GM18909 (cell line): ENCODE measurements at regions not wholly inside any gene's neighbourhood (a gene's known extent, or its start where the extent isn't known, plus 50 kb on each side); places are given as distances from the start of the nearest gene placed in this dataset.

Experiments
- ATAC-seq: cut with Tn5 transposase; IDR thresholded peaks from one replicate; pipeline ENCODE4 v1.9.1; 2021; ENCODE audit warnings: mild to moderate bottlenecking; ENCODE audit not compliant: unreplicated experiment, poor library complexity

DNA sequence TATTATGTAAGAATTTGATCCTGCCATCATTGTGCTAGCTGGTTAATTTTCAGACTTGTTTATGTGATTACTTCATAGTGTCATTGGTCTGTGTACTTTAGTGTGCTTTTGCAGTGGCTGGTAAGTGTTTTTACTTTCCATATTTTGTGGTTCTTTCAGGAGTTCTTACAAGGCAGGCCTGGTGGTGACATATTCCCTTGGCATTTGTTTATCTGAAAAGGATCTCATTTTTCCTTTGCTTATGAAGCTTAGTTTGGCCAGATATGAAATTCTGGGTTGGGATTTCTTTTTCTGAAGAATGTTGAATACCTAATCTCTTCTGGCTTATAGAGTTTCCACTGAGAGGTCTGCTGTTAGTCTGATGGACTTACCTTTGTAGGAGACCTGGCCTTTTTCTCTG, 72.8 kb upstream of the MC4R start:
- no peak for ATAC-seq

GRCh38 chr18:60446821-60447220, 74.2 kb upstream of the MC4R start:
- ATAC-seq: no peak

GRCh38 chr18:60448487-60449267, 76.1 kb upstream of the MC4R start:
- ATAC-seq: no peak

DNA sequence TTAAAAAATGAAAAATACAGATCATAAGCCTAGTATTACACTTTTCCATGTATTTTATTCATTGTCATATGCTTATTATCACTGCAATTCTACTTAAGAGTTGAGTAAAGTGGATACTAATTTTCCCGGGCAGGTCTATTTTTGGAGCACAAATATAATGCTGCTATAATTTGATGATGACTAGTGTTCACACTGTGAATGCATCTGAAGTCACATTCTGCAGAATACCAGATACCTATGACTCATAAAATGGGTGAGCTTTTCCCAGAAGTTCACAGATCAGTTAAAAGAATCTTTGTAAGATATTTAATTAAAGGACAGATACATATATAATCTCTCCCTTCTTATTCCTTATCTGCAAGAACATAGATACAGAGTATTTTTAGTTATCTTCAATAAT, 79.8 kb upstream of the MC4R start:
- no peak for ATAC-seq

DNA sequence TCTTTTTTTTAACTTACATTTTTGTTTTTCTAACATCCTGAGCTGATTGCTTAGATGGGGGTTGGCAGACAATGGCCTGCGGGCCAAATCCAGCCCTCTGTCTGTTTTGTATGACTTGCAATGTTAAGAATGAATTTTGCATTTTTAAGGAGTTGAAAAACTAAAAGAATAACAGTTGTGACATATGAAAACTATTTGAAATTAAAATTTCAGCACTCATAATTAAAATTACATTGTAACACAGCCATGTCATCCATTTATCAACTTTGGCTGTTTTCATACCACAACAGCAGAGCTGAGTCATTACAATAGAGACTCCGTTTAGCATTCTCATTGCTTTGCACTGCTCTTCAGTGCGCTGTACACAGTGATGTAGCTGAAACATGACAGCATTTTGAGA, 94.1 kb upstream of the MC4R start:
- ATAC-seq: no peak

- ATAC-seq: no peak
Observed at GRCh38 chr18:60469387-60470100, 97.0 kb upstream of the MC4R start.

DNA sequence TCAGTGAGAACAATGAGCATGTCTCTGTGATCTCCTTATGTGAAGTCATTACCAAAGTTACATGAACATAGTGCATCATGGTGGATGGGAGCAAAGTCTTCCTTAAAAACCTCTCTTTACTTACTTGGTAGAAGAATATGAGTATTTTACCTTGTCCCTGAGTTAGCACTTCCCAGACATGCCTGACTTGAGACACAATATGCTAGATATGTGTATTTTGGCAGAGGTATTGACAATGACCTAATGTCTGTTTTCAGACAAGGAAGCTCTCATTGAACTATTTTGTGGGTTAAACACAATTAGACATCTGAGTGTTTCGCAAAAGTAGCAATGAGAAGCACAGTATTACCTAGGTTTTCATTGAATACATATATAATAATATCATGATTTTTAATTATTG, 99.1 kb upstream of the MC4R start:
- ATAC-seq: no peak

DNA sequence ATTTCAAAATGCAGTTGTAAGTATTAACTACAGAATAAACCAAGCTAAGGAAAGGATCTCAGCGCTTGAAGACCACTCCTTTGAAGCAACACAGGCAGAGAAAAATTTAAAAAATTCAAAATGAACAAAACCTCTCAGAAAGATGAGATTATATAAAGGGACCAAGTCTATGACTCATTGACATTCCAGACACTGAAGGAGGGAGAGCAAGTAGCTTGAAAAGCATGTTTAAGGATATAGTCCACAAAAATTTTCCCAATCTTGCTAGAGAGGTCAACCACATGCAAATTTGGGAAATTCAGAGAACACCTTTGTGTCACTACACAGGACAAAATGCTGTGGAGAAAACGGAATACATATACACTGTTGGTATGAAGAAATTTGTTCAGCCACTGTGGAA, 112.6 kb upstream of the MC4R start:
- ATAC-seq: no peak

GRCh38 chr18:60493066-60493465, 120.5 kb upstream of the MC4R start:
- ATAC-seq: no peak

DNA sequence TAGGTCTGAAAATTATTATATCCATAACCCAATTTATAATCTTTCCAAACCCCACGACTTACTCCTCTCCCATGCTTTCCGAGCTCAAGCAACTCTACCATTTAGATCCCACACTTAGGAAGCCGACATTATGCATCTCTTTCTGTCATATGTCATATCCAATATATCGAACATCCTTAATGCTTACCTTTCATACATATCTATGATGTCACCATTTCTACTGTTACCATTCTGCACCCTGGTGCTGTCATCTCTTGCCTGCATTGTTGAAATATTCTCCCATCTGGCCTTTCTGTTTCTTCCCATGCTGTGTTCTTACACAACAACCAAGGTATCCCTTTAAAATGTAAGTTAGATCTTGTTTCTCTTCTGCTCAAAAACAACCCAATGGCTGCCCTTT, 127.1 kb upstream of the MC4R start:
- no peak for ATAC-seq

DNA sequence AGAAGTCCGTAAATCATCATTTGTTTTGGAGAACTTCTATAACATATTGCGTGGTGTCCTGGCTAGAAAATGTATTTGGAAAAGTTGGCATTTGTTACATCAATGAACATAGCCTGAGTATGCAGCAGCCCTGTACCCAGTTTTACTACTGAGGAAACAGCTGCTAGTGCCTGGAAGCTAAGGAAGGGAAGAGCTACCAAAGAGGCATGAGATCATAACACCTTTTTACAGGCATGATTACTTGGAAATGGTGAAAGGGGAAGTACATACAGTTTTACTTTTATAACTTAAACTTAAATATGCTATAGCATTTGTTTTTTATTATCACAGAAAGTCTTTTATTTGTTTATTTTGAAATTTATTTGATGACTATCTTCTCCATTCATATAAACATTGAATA, 128.4 kb upstream of the MC4R start:
- no peak for ATAC-seq

- no peak for ATAC-seq
Observed at GRCh38 chr18:60502591-60502990, 130.0 kb upstream of the MC4R start.

- ATAC-seq: no peak
Observed at GRCh38 chr18:60503199-60503598, 130.6 kb upstream of the MC4R start.

DNA sequence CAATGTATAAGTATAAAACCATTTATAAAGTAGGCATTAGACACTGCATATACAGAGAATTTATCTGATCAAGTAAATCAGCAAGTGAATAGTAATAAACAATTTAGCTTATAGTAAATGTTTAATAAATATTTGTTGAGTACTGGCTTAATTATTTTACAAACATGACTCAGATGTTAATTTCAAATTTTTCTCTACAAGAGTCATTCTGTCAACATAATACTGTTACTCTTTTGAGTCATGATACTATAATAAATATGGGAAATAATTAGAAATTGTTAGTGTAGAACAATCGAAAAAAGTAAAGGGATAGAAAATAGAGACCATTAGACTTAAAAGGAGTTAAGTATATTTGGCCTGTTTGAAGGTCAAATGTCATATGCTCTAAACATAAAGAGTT, 133.6 kb upstream of the MC4R start:
- no peak for ATAC-seq

- ATAC-seq: no peak
Observed at GRCh38 chr18:60506682-60507081, 134.1 kb upstream of the MC4R start.

- ATAC-seq: no peak
Observed at GRCh38 chr18:60508108-60508507, 135.5 kb upstream of the MC4R start.

DNA sequence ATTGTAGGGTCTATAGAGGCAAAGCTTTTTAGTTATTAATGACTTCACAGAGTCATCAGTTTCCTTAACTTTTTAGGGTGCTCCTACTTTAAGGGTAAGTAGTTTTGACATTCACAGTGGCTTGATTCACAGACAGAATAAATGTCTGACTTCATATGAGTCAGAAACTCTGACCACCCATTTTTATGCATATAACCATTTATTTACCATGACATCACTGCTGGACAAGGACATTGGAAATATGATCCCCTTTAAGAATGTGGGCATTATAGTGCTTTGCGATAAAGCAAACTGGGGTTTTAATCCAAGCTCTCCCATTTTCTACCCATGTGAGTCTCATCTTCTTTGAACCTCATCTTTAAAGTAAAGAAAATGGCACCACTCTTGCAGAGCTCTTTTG, 162.0 kb upstream of the MC4R start:
- ATAC-seq: no peak

- no peak for ATAC-seq
Observed at GRCh38 chr18:60537074-60537473, 164.5 kb upstream of the MC4R start.

DNA sequence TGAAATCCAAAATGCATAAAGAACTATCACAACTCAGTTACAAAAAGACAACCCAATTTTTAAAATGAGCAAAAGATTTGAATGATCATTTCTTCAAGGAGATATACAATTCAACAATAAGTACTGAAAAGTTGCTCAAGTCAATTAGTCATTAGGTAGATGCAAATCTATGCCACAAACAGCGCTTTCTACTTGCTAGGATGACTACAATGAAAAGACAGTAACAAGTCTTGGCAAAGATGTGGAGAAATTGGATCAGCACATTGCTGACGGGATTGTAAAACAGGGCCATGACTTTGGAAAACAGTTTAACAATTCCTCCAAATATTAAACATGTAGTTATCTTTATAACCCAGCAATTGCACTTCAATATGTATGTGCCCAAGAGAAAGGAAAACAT, 166.3 kb upstream of the MC4R start:
- ATAC-seq: no peak

DNA sequence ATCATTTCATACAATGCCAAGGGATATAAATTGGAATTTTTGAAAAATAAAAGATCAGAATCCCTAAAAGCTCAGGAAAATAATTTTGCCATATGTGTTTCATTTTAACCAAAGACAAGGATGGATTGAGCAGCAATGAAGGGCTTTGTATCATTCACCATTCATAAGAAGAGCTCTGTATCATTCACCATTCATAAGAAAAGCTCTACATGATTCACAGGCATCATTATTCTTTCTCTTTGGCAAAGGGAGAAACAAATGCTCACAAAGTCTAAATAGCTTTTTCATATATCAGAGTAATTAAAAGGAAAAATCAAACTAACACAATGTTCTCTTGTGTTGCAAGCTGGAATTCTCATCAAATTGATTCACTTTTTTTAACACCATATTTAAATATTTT, 169.1 kb upstream of the MC4R start:
- ATAC-seq: no peak

DNA sequence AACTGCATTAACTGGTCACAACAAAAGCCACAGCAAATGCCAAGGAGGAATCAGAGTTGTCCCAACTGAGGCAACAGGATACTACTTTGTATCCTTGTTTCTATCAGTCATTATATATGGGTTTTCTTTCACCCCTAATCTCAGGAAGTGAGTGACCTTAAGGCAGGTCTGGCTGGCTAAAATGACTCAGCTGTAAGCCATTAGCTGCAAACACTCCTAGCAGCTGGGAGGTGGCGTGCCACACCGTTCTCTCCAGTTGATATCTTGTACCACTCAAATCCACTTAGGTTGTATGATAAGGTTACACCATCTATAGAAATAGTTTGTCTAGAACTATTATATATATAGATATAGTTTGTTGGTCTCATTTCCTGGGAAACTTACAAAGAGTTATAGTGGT, 171.1 kb upstream of the MC4R start:
- no peak for ATAC-seq

DNA sequence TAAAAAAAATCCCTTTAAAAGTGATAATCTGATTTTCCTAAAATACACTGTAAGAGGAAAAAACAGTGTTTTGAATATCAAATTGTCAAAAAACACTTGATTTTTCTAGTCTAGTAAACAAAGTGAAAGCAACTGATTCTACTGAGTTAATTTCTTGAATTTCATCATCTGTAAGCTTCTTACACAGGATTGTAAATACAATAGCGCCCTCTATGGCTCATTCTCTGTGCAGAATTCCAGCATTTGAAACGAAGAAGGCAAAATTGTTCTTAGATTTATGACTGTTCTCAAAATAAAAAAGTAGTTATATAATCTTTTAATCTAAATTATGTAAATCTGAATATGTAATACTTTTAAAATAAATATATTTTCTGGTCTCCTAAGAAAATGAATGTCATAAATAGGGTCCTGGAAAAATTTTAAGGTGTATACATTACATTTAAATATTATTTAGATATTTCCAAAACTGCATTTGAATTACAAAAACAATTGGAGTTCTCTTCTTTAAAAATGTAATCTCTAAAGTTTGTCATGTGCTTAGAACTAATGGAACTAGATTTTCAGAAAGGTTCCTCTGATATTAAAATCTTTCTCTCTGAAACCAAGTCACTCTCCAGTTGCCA, 176.9 kb upstream of the MC4R start:
- peak; percentile 72 for ATAC-seq
